ENCODE measurements at regions not wholly inside any gene's neighbourhood (a gene's known extent, or its start where the extent isn't known, plus 50 kb on each side); places are given as distances from the start of the nearest gene placed in this dataset.
"Not testable (repeated sequence)": the region's sequence is repeated elsewhere in the genome, so short reads cannot be mapped to it uniquely, and the experiment has no call there.

DNA sequence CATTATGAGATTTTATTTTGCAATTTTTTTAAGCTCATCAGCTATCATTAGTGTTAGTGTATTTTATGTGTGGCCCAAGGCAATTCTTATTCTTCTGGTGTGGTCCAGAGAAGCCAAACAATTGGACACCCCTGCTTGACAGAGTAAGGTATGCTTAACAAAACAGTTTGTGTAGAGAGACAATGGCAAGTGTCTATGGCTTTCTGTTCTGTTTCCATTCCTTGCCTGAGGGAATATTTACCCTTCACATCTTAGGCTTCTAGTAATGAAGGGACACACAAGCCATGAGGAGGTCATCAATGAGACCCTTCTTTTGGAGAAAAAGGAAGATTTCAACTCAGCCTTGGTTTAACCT is 1278.4 kb upstream of the TENM4 start:
- H3K27me3 ChIP-seq (replicated peaks; ENCODE audit: control insufficient read depth, insufficient read depth, low read length): no peaks in the 10 kb centered on the region
- no peak overlapping the region for H3K9ac ChIP-seq (ENCODE audit: low read length)
- peaks cover 17% of the 10 kb centered on the region for H3K4me1 ChIP-seq (ENCODE audit: control insufficient read depth, insufficient read depth, low read length)
- H3K4me3 ChIP-seq (ENCODE audit: low read length): no peak overlapping the region
- H3K9me3 ChIP-seq (ENCODE audit: control insufficient read depth, low read length): no peaks in the 10 kb centered on the region
- no peak for DNase-seq (ENCODE audit: low read depth)
- H3K36me3 ChIP-seq (ENCODE audit: control insufficient read depth, insufficient read depth, low read length, severe bottlenecking): no peaks in the 10 kb centered on the region

DNA sequence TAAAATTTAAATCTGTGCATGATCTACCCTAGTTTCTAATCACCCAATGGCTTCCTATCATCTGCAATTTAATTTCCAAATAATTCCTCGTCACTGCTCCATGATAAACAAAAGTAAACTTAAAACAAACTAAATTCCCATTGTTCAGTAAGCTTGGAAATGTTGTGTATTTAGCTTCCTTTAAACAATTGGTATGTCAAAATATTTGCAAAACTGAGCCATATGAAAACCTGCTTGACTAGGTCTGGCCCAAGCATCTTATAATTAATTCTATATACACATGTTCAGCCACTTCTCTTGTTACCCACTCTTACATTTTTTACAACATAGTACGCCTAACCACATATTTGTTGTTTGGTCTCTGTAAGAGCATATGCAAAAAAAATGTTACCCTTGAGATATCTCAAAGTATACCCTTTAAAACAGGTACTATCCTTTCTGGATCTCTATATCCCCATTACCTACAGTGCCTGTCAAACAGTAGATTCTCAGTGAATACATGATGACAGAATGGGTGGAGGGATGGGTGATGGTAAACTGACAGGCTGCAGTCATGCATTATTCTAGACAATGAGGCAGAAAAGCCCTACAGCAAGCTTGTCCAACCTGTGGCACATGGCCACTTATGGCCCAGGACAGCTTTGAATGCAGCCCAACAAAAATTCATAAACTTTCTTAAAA is 1277.9 kb upstream of the TENM4 start:
- H3K9me3 ChIP-seq (ENCODE audit: control insufficient read depth, low read length): no peaks in the 10 kb centered on the region
- H3K9ac ChIP-seq (ENCODE audit: low read length): no peak overlapping the region
- no peaks in the 10 kb centered on the region for H3K36me3 ChIP-seq (ENCODE audit: control insufficient read depth, insufficient read depth, low read length, severe bottlenecking)
- peaks cover 17% of the 10 kb centered on the region for H3K4me1 ChIP-seq (ENCODE audit: control insufficient read depth, insufficient read depth, low read length)
- no peak for DNase-seq (ENCODE audit: low read depth)
- no peaks in the 10 kb centered on the region for H3K27me3 ChIP-seq (replicated peaks; ENCODE audit: control insufficient read depth, insufficient read depth, low read length)
- H3K4me3 ChIP-seq (ENCODE audit: low read length): no peak overlapping the region

DNA sequence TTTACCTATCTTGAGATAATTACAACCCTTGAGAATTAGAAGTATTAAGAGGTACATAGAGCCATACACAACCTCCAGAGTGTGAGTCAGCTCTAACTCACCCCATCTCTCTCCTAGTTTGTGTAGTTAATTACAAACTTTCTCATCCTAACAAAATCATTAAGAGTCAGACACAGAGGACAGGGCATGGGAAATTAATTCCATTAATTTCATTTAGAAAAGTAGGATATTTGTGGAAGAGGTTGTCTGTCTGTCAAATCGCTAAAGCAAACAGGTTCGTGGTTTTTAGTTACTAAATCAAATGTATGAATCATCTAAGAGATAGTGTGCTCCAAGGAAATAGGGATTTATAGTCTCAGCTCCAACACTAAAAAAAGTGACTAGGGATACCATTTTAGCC is 1261.4 kb upstream of the TENM4 start:
- H3K4me3 ChIP-seq (ENCODE audit: low read length): no peak overlapping the region
- DNase-seq (ENCODE audit: low read depth): no peak
- no peaks in the 10 kb centered on the region for H3K9me3 ChIP-seq (ENCODE audit: control insufficient read depth, low read length)
- H3K4me1 ChIP-seq (ENCODE audit: control insufficient read depth, insufficient read depth, low read length): no peaks in the 10 kb centered on the region
- no peaks in the 10 kb centered on the region for H3K36me3 ChIP-seq (ENCODE audit: control insufficient read depth, insufficient read depth, low read length, severe bottlenecking)
- no peaks in the 10 kb centered on the region for H3K27me3 ChIP-seq (replicated peaks; ENCODE audit: control insufficient read depth, insufficient read depth, low read length)
- H3K9ac ChIP-seq (ENCODE audit: low read length): no peak overlapping the region

DNA sequence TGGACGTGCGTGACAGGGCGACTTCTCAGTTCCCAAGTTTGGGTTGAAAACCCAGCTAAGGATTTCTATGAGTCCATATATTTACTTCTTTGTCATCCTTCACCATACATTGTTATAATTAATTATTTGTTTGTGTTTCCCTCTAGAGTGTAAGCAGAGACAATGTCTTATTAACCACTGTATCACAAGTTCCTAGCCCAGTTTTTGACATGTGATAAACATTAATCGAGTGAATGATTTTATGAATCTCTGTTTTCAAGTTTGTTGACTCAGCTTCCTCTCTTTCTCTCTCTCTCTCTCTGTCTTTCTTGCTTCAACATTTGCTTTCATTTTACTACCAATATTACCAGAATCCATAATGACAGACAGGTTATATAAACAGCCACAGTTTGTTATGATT is 1259.6 kb upstream of the TENM4 start:
- Histone ChIP-seq H3K9me3 (ENCODE audit: control insufficient read depth, low read length) (no peaks in the 10 kb centered on the region), H3K36me3 (ENCODE audit: control insufficient read depth, insufficient read depth, low read length, severe bottlenecking) (no peaks in the 10 kb centered on the region)

DNA sequence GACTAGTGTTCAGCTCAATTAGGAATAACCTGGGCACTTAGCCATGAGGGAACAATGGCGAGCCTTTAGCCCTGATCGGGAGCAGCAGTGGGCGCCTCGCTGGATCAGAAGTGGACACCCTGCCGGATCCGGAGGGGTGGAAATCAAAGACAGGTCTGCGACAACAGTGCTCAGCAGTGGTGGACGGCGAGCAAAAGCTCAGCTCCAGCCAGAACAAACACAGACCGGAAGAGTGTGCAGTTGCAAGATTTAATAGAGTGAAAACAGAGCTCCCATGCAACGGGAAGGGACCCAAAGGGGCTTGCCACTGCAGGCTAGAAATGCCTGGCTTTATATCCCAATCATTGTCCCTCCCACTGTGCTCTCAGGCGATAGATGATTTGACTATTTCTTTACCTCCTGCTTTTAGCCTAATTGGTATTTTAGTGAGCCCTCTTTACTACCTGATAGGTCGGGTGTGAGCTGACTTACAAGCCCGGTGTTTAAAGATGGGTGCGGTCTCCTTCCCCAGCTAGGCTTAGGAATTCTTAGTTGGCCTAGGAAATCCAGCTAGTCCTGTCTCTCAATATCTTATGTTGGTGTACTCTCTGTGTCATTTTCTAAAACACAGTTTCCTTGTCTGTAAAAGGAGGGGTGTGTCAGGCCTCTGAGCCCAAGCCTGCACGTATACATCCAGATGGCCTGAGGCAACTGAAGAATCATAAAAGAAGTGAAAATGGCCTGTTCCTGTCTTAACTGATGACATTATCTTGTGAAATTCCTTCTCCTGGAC is 1258.8 kb upstream of the TENM4 start:
- not testable (repeated sequence) for DNase-seq (ENCODE audit: low read depth); H3K9me3 ChIP-seq (ENCODE audit: control insufficient read depth, low read length); H3K9ac ChIP-seq (ENCODE audit: low read length); H3K4me3 ChIP-seq (ENCODE audit: low read length); H3K4me1 ChIP-seq (ENCODE audit: control insufficient read depth, insufficient read depth, low read length); H3K27me3 ChIP-seq (replicated peaks; ENCODE audit: control insufficient read depth, insufficient read depth, low read length); H3K36me3 ChIP-seq (ENCODE audit: control insufficient read depth, insufficient read depth, low read length, severe bottlenecking)

More for the DNA sequence above, 1259.6 kb upstream of the TENM4 start:
- H3K27me3 ChIP-seq (replicated peaks; ENCODE audit: control insufficient read depth, insufficient read depth, low read length): no peaks in the 10 kb centered on the region
- no peak overlapping the region for H3K4me3 ChIP-seq (ENCODE audit: low read length)
- no peak for DNase-seq (ENCODE audit: low read depth)
- H3K4me1 ChIP-seq (ENCODE audit: control insufficient read depth, insufficient read depth, low read length): no peaks in the 10 kb centered on the region
- H3K9ac ChIP-seq (ENCODE audit: low read length): no peak overlapping the region

DNA sequence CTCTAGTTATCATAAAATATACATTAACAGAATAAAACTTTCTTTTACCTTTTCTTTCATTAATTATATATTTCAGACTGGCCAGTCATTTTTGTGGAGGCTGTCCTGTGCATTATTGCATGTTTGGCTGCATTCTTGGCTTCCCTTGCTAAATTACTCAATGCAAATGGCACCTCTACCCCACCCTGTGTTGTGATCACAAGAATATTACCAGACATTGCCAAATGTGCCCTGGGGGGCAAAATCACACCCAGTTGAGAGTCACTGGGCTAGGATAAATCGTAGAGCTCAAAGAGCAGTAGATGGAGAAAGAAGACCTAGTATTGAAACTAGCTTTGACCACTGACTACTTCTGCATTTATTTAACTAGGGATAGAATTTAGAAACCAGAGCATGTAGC is 1257.8 kb upstream of the TENM4 start:
- Histone ChIP-seq H3K27me3 (replicated peaks; ENCODE audit: control insufficient read depth, insufficient read depth, low read length) (no peaks in the 10 kb centered on the region), H3K4me1 (ENCODE audit: control insufficient read depth, insufficient read depth, low read length) (no peaks in the 10 kb centered on the region), H3K4me3 (ENCODE audit: low read length) (no peak overlapping the region), H3K9ac (ENCODE audit: low read length) (no peak overlapping the region), H3K36me3 (ENCODE audit: control insufficient read depth, insufficient read depth, low read length, severe bottlenecking) (no peaks in the 10 kb centered on the region), H3K9me3 (ENCODE audit: control insufficient read depth, low read length) (no peaks in the 10 kb centered on the region)
- no peak for DNase-seq (ENCODE audit: low read depth)

DNA sequence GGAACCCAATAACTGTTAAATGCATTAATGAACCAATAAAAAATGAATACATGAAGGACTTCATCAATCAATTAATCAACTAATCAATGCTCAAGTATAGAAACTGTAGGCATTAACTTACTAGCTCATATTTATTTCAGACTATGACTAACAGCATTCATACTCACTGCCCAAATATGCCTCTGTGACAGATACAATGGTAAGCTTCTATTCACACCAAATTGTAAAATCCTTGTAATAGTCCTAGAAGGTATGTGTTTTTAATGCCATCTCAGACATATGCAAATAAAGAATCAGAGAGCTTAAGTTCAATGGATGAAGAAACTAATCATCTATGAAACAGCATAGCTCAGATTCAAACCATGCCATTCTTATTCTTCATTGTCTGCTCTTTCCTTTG is 1253.6 kb upstream of the TENM4 start:
- H3K27me3 ChIP-seq (replicated peaks; ENCODE audit: control insufficient read depth, insufficient read depth, low read length): no peaks in the 10 kb centered on the region
- no peaks in the 10 kb centered on the region for H3K4me1 ChIP-seq (ENCODE audit: control insufficient read depth, insufficient read depth, low read length)
- no peak for DNase-seq (ENCODE audit: low read depth)
- no peaks in the 10 kb centered on the region for H3K36me3 ChIP-seq (ENCODE audit: control insufficient read depth, insufficient read depth, low read length, severe bottlenecking)
- no peak overlapping the region for H3K4me3 ChIP-seq (ENCODE audit: low read length)
- no peaks in the 10 kb centered on the region for H3K9me3 ChIP-seq (ENCODE audit: control insufficient read depth, low read length)
- no peak overlapping the region for H3K9ac ChIP-seq (ENCODE audit: low read length)

DNA sequence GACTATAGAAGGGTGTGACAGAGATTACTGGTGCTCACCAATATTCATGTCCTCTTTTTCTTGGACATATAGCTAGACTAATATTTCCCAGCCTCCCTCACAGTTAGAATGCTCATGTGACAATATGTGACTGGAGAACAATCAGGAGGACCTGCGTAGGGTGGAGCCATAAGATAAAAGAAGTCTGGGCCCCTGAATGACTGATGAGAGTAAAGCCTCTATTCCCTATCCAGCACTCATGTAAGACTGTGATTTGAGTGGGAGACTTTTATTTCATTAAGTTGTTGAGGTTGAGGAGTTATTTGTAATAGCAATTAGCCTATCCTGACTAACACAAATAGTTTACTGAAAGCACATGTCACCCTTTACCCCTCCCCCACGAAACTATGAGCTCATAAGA is 1247.1 kb upstream of the TENM4 start:
- H3K9ac ChIP-seq (ENCODE audit: low read length): no peak overlapping the region
- H3K27me3 ChIP-seq (replicated peaks; ENCODE audit: control insufficient read depth, insufficient read depth, low read length): no peaks in the 10 kb centered on the region
- H3K4me3 ChIP-seq (ENCODE audit: low read length): no peak overlapping the region
- no peaks in the 10 kb centered on the region for H3K9me3 ChIP-seq (ENCODE audit: control insufficient read depth, low read length)
- H3K36me3 ChIP-seq (ENCODE audit: control insufficient read depth, insufficient read depth, low read length, severe bottlenecking): no peaks in the 10 kb centered on the region
- H3K4me1 ChIP-seq (ENCODE audit: control insufficient read depth, insufficient read depth, low read length): no peaks in the 10 kb centered on the region
- no peak for DNase-seq (ENCODE audit: low read depth)

DNA sequence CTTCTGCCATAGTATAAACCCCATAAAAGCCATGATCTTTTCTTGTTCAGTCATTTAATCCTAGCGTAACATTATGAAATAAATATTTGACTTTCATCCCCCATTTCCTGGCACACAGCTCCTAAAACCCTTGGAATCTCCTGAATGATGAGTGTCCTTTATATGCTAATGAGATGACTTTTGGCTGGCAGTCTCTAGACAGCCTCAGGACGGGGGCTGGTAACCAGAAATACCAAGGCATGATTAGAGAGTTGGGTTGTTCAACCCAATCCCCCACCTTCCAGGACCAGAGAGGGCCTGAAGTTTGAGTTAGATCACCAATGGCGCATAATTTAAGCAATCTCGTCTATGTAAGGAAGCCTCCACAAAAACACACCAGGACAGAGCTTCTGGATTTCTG is 1246.1 kb upstream of the TENM4 start:
- Histone ChIP-seq H3K4me1 (ENCODE audit: control insufficient read depth, insufficient read depth, low read length) (no peaks in the 10 kb centered on the region), H3K9me3 (ENCODE audit: control insufficient read depth, low read length) (no peaks in the 10 kb centered on the region), H3K36me3 (ENCODE audit: control insufficient read depth, insufficient read depth, low read length, severe bottlenecking) (no peaks in the 10 kb centered on the region), H3K9ac (ENCODE audit: low read length) (no peak overlapping the region), H3K27me3 (replicated peaks; ENCODE audit: control insufficient read depth, insufficient read depth, low read length) (no peaks in the 10 kb centered on the region), H3K4me3 (ENCODE audit: low read length) (no peak overlapping the region)
- no peak for DNase-seq (ENCODE audit: low read depth)

DNA sequence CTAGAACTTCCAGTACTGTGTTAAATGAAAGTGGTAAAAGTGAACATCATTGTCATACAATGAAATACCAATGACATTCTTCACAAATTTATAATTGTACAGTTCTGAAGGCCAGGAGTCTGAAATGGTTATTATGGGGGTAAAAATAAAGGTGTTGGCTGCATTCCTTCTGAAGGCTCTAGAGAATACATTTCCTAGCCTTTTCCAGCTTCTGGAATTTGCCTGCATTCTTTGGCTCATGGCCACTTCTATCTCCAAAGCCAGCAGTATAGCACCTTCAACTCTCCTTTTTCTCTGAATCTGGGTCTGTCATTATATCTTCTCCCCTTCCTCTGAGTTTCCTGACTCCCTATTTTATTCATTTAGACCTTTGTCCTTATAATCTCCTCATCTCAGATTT is 1232.7 kb upstream of the TENM4 start:
- Histone ChIP-seq H3K4me1 (ENCODE audit: control insufficient read depth, insufficient read depth, low read length) (no peaks in the 10 kb centered on the region), H3K9ac (ENCODE audit: low read length) (no peak overlapping the region), H3K4me3 (ENCODE audit: low read length) (no peak overlapping the region), H3K9me3 (ENCODE audit: control insufficient read depth, low read length) (no peaks in the 10 kb centered on the region), H3K36me3 (ENCODE audit: control insufficient read depth, insufficient read depth, low read length, severe bottlenecking) (no peaks in the 10 kb centered on the region), H3K27me3 (replicated peaks; ENCODE audit: control insufficient read depth, insufficient read depth, low read length) (no peaks in the 10 kb centered on the region)
- no peak for DNase-seq (ENCODE audit: low read depth)

DNA sequence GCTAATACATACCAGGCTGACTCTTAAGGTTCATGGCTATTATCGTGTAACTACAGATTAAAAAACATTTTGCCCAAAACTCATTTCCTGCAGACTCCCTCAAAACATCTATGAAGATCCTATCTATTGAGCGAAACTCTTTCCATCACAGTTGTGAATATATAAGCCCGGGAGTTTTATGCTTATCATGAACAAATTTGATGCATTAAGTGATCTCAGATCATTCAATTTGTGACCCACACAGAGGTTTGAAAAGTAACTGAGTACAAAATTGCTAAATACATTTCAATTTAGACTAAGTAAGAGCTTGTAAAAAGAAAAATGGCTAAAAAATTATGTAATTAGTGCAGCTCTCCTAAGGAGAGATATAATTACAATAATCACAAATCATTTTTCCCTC is 1228.8 kb upstream of the TENM4 start:
- Histone ChIP-seq H3K36me3 (ENCODE audit: control insufficient read depth, insufficient read depth, low read length, severe bottlenecking) (no peaks in the 10 kb centered on the region), H3K9me3 (ENCODE audit: control insufficient read depth, low read length) (no peaks in the 10 kb centered on the region), H3K4me3 (ENCODE audit: low read length) (no peak overlapping the region), H3K4me1 (ENCODE audit: control insufficient read depth, insufficient read depth, low read length) (no peaks in the 10 kb centered on the region), H3K9ac (ENCODE audit: low read length) (no peak overlapping the region), H3K27me3 (replicated peaks; ENCODE audit: control insufficient read depth, insufficient read depth, low read length) (no peaks in the 10 kb centered on the region)
- no peak for DNase-seq (ENCODE audit: low read depth)

DNA sequence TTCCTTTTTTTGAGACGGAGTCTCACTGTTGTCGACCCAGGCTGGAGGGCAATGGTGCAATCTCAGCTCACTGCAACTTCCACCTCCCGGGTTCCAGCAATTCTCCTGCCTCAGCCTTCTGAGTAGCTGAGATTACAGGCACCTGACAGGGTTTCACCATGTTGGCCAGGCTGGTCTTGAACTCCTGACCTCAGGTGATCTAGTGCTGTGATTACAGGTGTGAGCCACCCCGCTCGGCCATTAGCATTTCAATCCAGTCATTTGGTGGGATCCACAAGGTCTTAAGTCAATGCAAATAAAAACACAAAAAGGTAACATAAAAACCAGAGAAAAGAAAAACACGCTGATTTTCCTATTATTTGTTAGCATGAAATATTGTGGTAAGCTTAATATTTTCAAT is 1227.2 kb upstream of the TENM4 start:
- Histone ChIP-seq H3K9ac (ENCODE audit: low read length) (no peak overlapping the region), H3K36me3 (ENCODE audit: control insufficient read depth, insufficient read depth, low read length, severe bottlenecking) (no peaks in the 10 kb centered on the region), H3K4me1 (ENCODE audit: control insufficient read depth, insufficient read depth, low read length) (no peaks in the 10 kb centered on the region), H3K9me3 (ENCODE audit: control insufficient read depth, low read length) (no peaks in the 10 kb centered on the region), H3K27me3 (replicated peaks; ENCODE audit: control insufficient read depth, insufficient read depth, low read length) (no peaks in the 10 kb centered on the region), H3K4me3 (ENCODE audit: low read length) (no peak overlapping the region)
- no peak for DNase-seq (ENCODE audit: low read depth)

All from adipocyte (in vitro differentiated cells).